AG08396 (cell line): ENCODE measurements at regions not wholly inside any gene's neighbourhood (a gene's known extent, or its start where the extent isn't known, plus 50 kb on each side); places are given as distances from the start of the nearest gene placed in this dataset.
"Not testable (repeated sequence)": the region's sequence is repeated elsewhere in the genome, so short reads cannot be mapped to it uniquely, and the experiment has no call there.

Source experiments
- DNase-seq: peaks from one replicate; pipeline ENCODE4 v3.0.0; 2012; ENCODE audit warnings: low spot score, mixed read lengths

GRCh38 chr2:163949693-163950092 is 213.9 kb upstream of the FIGN start:
- DNase-seq = no peak

DNA sequence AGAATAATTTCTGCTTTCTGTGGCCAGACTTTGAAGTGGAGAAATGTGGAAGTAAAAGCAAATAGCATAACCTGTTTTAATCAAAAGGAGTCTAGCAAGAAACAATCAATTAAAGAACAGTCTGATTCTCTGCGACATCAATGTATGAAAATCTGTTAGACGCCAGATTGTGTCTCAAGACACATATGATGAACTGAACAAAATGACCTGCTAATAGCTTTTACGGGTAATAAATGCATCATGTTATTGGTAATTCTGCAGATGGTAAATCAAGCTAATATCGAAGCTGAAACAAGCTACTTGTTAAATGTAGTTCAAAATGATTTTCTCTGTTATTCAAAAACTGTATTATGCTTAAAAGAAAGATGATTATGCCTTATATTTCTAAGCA is 208.5 kb upstream of the FIGN start:
- no peak for DNase-seq

DNA sequence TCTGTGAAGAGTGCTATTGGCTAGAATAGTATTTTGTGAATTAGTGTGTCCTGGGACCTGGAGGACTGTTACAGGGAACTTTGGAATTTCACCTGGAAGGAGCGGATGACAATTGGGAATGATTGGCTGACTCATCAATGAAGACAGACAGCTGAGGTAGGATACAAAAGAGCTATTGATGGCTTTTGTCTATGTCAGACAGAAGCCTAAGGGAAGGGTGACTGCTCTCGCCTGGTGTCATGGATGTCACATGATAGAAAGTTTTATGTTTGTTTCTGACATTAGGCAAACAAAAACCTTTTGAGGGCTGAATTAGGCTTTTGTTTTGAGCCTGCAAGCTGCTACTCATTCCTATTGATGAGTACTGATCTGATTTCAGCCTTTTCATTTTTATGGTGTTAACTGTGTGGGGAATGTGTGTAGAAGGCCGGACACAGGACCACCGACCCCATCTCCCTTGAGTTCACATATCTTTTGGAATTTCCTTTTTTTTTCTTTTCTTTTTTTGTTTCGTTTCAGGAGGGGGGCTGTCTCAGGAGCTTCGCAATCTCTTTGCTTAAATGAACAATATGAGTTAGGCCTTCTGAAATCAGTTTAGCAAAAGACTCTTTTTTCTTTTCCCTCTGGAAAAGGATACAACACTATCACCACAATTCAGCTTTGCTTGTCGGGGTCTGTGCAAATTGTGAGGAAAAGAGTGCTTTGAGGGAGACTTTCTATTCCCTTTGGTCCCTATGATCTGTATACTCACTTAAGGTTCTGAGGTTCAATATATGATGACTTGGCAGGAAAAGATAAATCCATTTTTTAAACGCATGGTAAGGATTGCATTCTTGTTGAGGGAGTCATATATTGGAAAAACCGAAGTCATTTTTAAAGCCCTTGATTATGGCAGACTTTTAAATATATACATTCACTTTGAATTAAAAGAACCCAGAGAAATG is 207.9 kb upstream of the FIGN start:
- DNase-seq = no peak

- no peak for DNase-seq
Measured at GRCh38 chr2:163934131-163934530, 198.3 kb upstream of the FIGN start.

DNA sequence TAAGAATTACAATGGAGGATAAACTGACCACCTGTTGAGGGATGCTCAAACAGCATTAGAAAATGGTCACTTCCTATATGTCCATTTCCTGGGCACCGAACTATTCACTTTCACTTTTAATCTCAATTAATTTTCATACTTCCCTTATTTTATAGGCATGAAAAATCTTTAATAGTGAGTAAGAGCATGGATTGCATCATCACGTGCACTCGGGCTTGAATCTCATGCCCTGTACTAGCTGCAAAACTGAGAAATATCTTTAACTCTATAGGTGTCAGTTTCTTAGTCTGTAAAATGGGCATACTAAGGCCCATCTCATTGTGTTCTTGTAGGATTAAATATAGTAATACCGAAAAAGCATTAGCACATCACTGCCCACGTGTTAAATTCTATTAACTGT is 183.9 kb upstream of the FIGN start:
- no peak for DNase-seq

DNA sequence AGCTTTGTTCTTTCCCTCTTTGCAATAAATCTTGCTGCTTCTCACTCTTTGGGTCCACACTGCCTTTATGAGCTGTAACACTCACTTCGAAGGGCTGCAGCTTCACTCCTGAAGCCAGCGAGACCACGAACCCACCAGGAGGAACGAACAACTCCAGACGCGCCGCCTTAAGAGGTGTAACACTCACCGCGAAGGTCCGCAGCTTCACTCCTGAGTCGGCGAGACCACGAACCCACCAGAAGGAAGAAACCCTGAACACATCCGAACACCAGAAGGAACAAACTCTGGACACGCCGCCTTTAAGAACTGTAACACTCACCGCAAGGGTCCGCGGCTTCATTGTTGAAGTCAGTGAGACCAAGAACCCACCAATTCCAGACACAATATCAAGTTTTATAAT is 178.7 kb upstream of the FIGN start:
- DNase-seq = not testable (repeated sequence)

GRCh38 chr2:163913532-163913944 is 177.7 kb upstream of the FIGN start:
- not testable (repeated sequence) for DNase-seq

DNA sequence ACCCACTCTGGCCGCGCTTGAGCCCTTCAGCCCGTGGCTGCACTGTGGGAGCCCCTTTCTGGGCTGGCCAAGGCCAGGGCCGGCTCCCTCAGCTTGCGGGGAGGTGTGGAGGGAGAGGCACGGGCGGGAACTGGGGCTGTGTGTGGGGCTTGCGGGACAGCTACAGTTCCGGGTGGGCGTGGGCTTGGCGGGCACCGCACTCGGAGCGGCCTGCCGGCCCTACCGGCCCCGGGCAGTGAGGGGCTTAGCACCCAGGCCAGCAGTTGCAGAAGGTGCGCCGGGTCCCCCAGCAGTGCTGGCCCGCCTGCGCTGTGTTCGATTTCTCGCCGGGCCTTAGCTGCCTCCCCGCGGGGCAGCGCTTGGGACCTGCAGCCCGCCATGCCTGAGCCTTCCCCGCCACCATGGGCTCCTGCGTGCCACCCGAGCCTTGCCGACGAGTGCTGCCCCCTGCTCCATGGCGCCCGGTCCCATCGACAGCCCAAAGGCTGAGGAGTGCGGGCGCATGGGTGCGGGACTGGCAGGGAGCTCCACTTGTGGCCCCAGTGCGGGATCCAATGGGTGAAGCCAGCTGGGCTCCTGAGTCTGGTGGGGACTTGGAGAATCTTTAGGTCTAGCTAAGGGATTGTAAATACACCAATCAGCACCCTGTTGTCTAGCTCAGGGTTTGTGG is 173.7 kb upstream of the FIGN start:
- DNase-seq = no peak

DNA sequence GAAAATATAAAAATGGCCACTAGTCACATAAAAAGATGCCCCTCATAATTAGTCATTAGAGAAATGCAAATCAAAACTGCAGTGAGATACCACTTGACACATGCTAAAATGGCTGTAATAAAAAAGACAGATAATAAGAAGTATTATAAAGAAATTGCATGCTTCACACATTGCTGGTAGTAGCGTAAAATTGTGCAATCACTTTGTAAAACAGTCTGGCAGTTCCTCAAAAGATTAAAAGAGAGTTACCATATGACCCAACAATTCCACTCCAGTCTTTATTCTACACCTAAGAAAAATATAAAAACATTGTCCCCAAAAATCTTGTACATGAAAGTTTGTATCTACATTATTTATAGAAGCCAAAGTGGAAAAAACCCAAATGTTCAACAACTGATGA is 170.6 kb upstream of the FIGN start:
- no peak for DNase-seq

DNA sequence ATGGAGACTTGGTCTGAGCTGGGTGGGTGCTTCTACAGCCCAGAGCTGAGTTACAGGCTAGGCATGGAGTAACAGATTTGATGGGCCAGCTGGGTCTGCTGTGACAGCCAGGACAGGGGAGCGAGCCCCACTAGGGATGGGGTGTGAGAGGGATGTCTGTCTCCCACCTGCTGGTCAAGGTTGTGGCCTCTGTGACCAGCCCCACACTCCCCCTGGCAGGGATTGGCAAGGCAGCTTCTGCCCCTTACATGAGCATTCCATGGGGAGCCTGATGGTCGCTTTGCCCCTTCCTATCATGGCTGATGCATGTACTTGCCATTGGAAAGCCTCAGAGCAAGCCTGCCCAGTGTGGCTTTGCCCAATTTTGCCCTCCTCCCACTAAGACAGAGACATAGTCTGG is 162.0 kb upstream of the FIGN start:
- DNase-seq = no peak

DNA sequence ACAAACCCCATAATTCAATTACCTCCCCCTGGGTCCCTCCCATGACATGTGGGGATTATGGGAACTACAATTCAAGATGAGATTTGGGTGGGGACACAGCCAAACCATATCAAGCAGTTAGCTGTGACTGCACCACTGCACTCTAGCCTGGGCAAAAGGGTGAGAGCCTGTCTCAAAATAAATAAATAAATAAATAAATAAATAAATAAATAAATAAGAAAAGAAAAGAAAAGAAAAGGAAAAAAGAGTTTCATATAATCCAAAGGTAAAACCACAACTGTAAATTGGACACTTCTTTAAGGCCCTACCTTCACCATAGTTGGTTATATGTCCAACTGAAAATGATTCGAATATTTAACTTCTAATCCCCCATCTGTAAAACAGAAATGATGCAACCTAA is 157.6 kb upstream of the FIGN start:
- DNase-seq = not testable (repeated sequence)

- DNase-seq = no peak
Measured at GRCh38 chr2:163888591-163888990, 152.8 kb upstream of the FIGN start.

DNA sequence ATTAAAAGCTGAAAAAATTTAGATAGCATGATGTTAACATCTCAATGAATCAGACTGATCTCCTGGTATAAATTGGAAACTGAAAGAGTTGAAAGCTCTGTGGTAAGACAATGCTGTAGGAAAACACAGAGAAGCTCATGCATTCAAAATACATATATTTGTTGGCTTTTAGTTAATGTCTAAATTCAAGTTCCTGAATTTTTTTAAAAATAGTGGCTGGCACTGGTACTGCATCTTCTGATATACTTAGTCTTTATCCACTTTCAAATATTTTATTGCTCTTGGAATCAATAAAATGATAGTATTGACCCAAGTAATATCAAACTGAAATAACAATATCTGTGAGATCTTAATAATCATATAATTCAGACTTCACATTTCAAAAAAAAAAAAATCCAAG is 151.4 kb upstream of the FIGN start:
- no peak for DNase-seq

GRCh38 chr2:163884416-163884815 is 148.6 kb upstream of the FIGN start:
- no peak for DNase-seq

DNA sequence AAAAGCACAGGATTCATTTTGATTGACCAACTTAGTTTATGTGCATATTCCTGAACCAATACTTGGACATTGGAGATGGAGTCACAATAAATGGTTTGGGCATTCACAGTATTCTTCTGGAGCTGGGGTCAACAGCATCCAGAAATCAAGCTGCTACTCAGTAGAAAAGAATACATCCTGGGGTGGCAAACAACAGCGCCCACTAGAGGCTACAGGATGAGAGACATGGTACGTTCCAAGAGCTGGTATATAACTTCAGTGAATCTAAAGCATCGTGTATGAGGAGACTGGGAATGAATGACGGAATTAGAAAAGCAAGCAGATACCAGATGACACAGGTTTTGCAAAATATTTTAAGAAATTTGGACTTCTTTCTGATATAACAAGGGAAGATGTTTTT is 142.9 kb upstream of the FIGN start:
- no peak for DNase-seq

GRCh38 chr2:163877316-163877715 is 141.5 kb upstream of the FIGN start:
- no peak for DNase-seq

DNA sequence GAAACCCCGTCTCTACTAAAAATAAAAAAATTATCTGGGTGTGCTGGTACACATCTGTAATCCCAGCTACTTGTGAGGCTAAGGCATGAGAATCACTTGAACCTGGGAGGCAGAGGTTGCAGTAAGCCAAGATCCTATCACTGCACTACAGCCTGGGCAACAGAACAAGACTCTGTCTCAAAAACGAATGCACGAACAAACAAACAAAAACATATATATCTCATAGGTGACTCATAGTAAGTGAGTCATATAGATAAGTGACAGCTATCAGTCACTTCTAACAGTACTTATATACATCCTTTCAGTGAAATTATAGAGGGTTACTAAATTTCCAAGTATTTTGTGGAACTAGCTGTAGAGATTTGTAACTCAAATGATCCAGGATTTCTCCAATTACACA is 127.3 kb upstream of the FIGN start:
- DNase-seq = no peak

GRCh38 chr2:163859951-163860350 is 124.1 kb upstream of the FIGN start:
- DNase-seq = no peak

- DNase-seq = no peak
Measured at GRCh38 chr2:163856941-163857340, 121.1 kb upstream of the FIGN start.

- DNase-seq = no peak
Measured at GRCh38 chr2:163852616-163853015, 116.8 kb upstream of the FIGN start.

- no peak for DNase-seq
Measured at GRCh38 chr2:163849756-163850435, 114.1 kb upstream of the FIGN start.

DNA sequence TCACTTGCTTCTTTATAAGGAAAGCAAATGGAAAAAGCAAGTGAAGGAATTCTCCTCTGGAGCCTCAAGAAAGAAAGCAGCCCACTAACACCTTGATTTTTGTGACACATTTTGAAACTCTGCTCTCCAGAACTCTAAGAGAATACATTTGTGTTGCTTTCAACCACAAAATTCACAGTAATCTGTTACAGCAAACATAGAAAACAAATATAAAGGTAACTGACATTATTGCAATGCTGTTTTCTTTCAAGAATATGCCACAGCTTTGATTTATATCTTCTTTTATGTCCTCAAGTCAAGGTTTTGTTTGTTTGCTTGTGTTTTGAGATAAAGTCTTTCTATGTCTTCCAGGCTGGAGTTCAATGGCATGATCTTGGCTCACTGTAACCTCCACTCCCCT is 103.1 kb upstream of the FIGN start:
- DNase-seq = no peak

DNA sequence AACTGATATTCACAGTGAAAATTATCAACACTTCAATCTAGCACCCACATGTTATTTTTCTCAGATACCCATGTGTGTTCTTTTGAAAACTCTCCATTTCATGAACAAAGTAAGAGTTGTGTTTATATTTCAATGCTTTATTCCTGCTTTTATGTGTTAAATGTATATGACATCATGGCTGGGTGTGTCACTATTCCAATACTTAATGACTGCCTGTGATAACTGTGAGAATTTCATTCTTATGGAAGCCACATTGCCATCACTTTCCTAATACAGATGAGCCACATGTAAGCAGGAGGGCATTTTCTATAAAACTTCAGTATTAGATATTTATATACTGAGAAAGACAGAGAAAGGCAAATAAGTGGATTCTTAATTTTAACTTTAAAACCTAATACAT is 100.4 kb upstream of the FIGN start:
- DNase-seq = no peak
